GM23338 (cell line): ENCODE measurements at regions not wholly inside any gene's neighbourhood (a gene's known extent, or its start where the extent isn't known, plus 50 kb on each side); places are given as distances from the start of the nearest gene placed in this dataset.

Experiments used
- ATAC-seq: fragments of 200-7000 bp; cut with Tn5 transposase; 3 replicates; pipeline ENCODE4 v1.9.1; 2020
- DNase-seq: peaks from one replicate; pipeline ENCODE4 v3.0.0-alpha.2; 2015; ENCODE audit warnings: low spot score
- H2AFZ ChIP-seq: fragments of 200-600 bp; sonication (generic); 2 replicates; pipeline ENCODE4 v1.8.0; 2016; ENCODE audit warnings: antibody characterized with exemption, mild to moderate bottlenecking, moderate library complexity
- H3F3A ChIP-seq: fragments of 200-600 bp; sonication (generic); replicated peaks from 2 replicates; pipeline ENCODE4 v1.8.0; 2017; ENCODE audit warnings: antibody characterized with exemption, mixed run types, low read depth
- H3K27ac ChIP-seq: fragments of 200-600 bp; sonication (generic); 2 replicates; pipeline ENCODE4 v1.6.1; 2016; ENCODE audit warnings: low read depth
- H3K27me3 ChIP-seq: fragments of 200-600 bp; sonication (generic); 2 replicates; pipeline ENCODE4 v1.8.0; 2016; ENCODE audit warnings: mild to moderate bottlenecking, mixed run types, moderate library complexity; ENCODE audit not compliant: insufficient read depth
- H3K36me3 ChIP-seq: fragments of 200-600 bp; sonication (generic); 2 replicates; pipeline ENCODE4 v1.8.0; 2016; ENCODE audit warnings: mild to moderate bottlenecking; ENCODE audit not compliant: insufficient read depth
- H3K4me1 ChIP-seq: fragments of 200-600 bp; sonication (generic); 2 replicates; pipeline ENCODE4 v1.8.0; 2016; ENCODE audit warnings: mild to moderate bottlenecking, moderate library complexity; ENCODE audit not compliant: insufficient read depth
- H3K4me2 ChIP-seq: fragments of 200-600 bp; sonication (generic); 2 replicates; pipeline ENCODE4 v1.7.1; 2017; ENCODE audit warnings: mixed run types
- H3K4me3 ChIP-seq: fragments of 200-600 bp; sonication (generic); 2 replicates; pipeline ENCODE4 v1.6.1; 2016; ENCODE audit warnings: mixed run types
- H3K79me2 ChIP-seq: fragments of 200-600 bp; sonication (generic); replicated peaks from 2 replicates; pipeline ENCODE4 v1.8.0; 2017; ENCODE audit warnings: mild to moderate bottlenecking; ENCODE audit not compliant: insufficient read depth
- H3K9me2 ChIP-seq: fragments of 200-600 bp; sonication (generic); 2 replicates; pipeline ENCODE4 v1.8.0; 2017; ENCODE audit not compliant: insufficient read depth
- H4K20me1 ChIP-seq: fragments of 200-600 bp; sonication (generic); replicated peaks from 2 replicates; pipeline ENCODE4 v1.8.0; 2017; ENCODE audit warnings: mild to moderate bottlenecking; ENCODE audit not compliant: insufficient read depth
- H3K27ac Mint-ChIP-seq: 2 replicates; pipeline ENCODE4 v1.8.0; 2020; ENCODE audit warnings: inconsistent platforms, mild to moderate bottlenecking, moderate library complexity, mixed read lengths
- H3K27me3 Mint-ChIP-seq: 3 replicates; pipeline ENCODE4 v1.8.0; 2022; ENCODE audit warnings: low read depth, mild to moderate bottlenecking, moderate library complexity, mixed read lengths, inconsistent platforms; ENCODE audit not compliant: insufficient read depth, poor library complexity
- H3K36me3 Mint-ChIP-seq: 3 replicates; pipeline ENCODE4 v1.8.0; 2021; ENCODE audit warnings: low read depth, mild to moderate bottlenecking, inconsistent platforms, moderate library complexity, mixed read lengths
- H3K4me1 Mint-ChIP-seq: 3 replicates; pipeline ENCODE4 v1.8.0; 2020; ENCODE audit warnings: mild to moderate bottlenecking, inconsistent platforms, mixed read lengths
- H3K4me3 Mint-ChIP-seq: 3 replicates; pipeline ENCODE4 v1.8.0; 2021; ENCODE audit warnings: moderate library complexity, mild to moderate bottlenecking, inconsistent platforms, mixed read lengths
- H3K9me3 Mint-ChIP-seq: 3 replicates; pipeline ENCODE4 v1.8.0; 2020; ENCODE audit warnings: moderate library complexity, mild to moderate bottlenecking, inconsistent platforms, mixed read lengths
- CREB1 ChIP-seq: fragments of 250-450 bp; sonication (Bioruptor Pico); IDR thresholded peaks from 2 replicates; pipeline ENCODE4 v1.5.0; 2020; ENCODE audit warnings: low read depth, mild to moderate bottlenecking, moderate library complexity
- EZH2 ChIP-seq: fragments of 200-600 bp; sonication (generic); IDR thresholded peaks from one replicate; pipeline ENCODE4 v1.8.0; 2017; ENCODE audit warnings: antibody characterized with exemption, mild to moderate bottlenecking, low read depth; ENCODE audit not compliant: unreplicated experiment
- EZH2phosphoT487 ChIP-seq: fragments of 200-600 bp; sonication (generic); IDR thresholded peaks from one replicate; pipeline ENCODE4 v1.8.1; 2018; ENCODE audit warnings: antibody characterized with exemption; ENCODE audit not compliant: unreplicated experiment
- JUNB ChIP-seq: IDR thresholded peaks from one replicate; pipeline ENCODE4 v1.6.1; 2016; ENCODE audit warnings: antibody characterized with exemption; ENCODE audit not compliant: unreplicated experiment
- NANOG ChIP-seq: IDR thresholded peaks from 2 replicates; pipeline ENCODE4 v1.6.1; 2016; ENCODE audit warnings: antibody characterized with exemption, borderline replicate concordance
- POLR2AphosphoS5 ChIP-seq: IDR thresholded peaks from 2 replicates; pipeline ENCODE4 v1.6.1; 2016; ENCODE audit warnings: antibody characterized with exemption, low read depth
- REST ChIP-seq: IDR thresholded peaks from one replicate; pipeline ENCODE4 v1.6.1; 2018; ENCODE audit warnings: antibody characterized with exemption; ENCODE audit not compliant: unreplicated experiment
- STAT1 ChIP-seq: IDR thresholded peaks from one replicate; pipeline ENCODE4 v1.6.1; 2016; ENCODE audit warnings: antibody characterized with exemption; ENCODE audit not compliant: unreplicated experiment
- ZNF114 ChIP-seq: fragments of 250-450 bp; sonication (Bioruptor Pico); IDR thresholded peaks from 2 replicates; pipeline ENCODE4 v1.5.0; 2020; ENCODE audit warnings: mild to moderate bottlenecking, moderate library complexity
- ZNF331 ChIP-seq: fragments of 250-450 bp; sonication (Bioruptor Pico); IDR thresholded peaks from 2 replicates; pipeline ENCODE4 v1.5.0; 2020; ENCODE audit warnings: low read depth, mild to moderate bottlenecking, moderate library complexity
- TF ChIP-seq, protein P1 (sequence below): fragments of 250-450 bp; sonication (Bioruptor Pico); IDR thresholded peaks from 2 replicates; pipeline ENCODE4 v1.5.0; 2020; ENCODE audit warnings: mild to moderate bottlenecking, moderate library complexity
- TF ChIP-seq, protein P2 (sequence below): IDR thresholded peaks from 2 replicates; pipeline ENCODE4 v1.6.1; 2016; ENCODE audit warnings: antibody characterized with exemption
- TF ChIP-seq, protein P3 (sequence below), 2 experiments: fragments of 200-600 bp in 1 of 2; sonication (generic) in 1 of 2; conservative IDR thresholded peaks; 2 replicates each; pipeline versions ENCODE4 v1.5.1 to v1.6.1; 2016 to 2017; ENCODE audit warnings: antibody characterized with exemption in 2 of 2, low read depth in 2 of 2, mild to moderate bottlenecking in 2 of 2, moderate library complexity in 1 of 2

DNA sequence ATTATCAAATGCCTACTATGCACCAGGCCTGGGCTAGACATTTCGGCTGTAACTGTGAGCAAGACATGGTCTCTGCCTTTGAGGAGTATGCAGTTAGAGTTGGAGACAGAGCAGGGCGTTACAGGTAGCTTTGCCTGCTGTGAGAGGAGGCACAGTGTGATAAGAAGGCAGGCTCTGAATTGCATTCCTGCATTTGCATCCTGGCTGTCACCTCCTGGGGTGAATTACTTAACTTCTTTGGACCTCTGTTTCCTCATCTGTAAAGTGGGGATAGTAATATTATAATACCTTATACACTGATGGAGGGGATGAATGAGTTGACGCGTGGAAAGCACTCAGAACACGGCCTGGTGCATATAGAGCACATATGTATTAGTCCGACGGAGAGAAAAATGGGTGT, 118.1 kb upstream of the ARHGAP20 start:
- H3K4me2 ChIP-seq, result no peak overlapping the region
- DNase-seq, result peak; percentile 64

More for the DNA sequence above, 118.1 kb upstream of the ARHGAP20 start:
- Mint-ChIP-seq H3K27me3 (no peaks in the 10 kb centered on the region), H3K36me3 (no peaks in the 10 kb centered on the region), H3K4me1 (peaks cover 19% of the 10 kb centered on the region), H3K4me3 (no peak overlapping the region), H3K27ac (no peak overlapping the region), H3K9me3 (no peaks in the 10 kb centered on the region)
- no peak for TF ChIP-seq CREB1 (CRISPR knock-in tag)
- TF ChIP-seq, protein P1, sequence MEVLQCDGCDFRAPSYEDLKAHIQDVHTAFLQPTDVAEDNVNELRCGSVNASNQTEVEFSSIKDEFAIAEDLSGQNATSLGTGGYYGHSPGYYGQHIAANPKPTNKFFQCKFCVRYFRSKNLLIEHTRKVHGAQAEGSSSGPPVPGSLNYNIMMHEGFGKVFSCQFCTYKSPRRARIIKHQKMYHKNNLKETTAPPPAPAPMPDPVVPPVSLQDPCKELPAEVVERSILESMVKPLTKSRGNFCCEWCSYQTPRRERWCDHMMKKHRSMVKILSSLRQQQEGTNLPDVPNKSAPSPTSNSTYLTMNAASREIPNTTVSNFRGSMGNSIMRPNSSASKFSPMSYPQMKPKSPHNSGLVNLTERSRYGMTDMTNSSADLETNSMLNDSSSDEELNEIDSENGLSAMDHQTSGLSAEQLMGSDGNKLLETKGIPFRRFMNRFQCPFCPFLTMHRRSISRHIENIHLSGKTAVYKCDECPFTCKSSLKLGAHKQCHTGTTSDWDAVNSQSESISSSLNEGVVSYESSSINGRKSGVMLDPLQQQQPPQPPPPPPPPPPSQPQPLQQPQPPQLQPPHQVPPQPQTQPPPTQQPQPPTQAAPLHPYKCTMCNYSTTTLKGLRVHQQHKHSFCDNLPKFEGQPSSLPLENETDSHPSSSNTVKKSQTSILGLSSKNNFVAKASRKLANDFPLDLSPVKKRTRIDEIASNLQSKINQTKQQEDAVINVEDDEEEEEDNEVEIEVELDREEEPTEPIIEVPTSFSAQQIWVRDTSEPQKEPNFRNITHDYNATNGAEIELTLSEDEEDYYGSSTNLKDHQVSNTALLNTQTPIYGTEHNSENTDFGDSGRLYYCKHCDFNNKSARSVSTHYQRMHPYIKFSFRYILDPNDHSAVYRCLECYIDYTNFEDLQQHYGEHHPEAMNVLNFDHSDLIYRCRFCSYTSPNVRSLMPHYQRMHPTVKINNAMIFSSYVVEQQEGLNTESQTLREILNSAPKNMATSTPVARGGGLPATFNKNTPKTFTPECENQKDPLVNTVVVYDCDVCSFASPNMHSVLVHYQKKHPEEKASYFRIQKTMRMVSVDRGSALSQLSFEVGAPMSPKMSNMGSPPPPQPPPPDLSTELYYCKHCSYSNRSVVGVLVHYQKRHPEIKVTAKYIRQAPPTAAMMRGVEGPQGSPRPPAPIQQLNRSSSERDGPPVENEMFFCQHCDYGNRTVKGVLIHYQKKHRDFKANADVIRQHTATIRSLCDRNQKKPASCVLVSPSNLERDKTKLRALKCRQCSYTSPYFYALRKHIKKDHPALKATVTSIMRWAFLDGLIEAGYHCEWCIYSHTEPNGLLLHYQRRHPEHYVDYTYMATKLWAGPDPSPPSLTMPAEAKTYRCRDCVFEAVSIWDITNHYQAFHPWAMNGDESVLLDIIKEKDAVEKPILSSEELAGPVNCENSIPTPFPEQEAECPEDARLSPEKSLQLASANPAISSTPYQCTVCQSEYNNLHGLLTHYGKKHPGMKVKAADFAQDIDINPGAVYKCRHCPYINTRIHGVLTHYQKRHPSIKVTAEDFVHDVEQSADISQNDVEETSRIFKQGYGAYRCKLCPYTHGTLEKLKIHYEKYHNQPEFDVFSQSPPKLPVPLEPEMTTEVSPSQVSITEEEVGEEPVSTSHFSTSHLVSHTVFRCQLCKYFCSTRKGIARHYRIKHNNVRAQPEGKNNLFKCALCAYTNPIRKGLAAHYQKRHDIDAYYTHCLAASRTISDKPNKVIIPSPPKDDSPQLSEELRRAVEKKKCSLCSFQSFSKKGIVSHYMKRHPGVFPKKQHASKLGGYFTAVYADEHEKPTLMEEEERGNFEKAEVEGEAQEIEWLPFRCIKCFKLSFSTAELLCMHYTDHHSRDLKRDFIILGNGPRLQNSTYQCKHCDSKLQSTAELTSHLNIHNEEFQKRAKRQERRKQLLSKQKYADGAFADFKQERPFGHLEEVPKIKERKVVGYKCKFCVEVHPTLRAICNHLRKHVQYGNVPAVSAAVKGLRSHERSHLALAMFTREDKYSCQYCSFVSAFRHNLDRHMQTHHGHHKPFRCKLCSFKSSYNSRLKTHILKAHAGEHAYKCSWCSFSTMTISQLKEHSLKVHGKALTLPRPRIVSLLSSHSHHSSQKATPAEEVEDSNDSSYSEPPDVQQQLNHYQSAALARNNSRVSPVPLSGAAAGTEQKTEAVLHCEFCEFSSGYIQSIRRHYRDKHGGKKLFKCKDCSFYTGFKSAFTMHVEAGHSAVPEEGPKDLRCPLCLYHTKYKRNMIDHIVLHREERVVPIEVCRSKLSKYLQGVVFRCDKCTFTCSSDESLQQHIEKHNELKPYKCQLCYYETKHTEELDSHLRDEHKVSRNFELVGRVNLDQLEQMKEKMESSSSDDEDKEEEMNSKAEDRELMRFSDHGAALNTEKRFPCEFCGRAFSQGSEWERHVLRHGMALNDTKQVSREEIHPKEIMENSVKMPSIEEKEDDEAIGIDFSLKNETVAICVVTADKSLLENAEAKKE (CRISPR knock-in tag), result no peak
- TF ChIP-seq NANOG, result no peak
- TF ChIP-seq ZNF114 (CRISPR knock-in tag), result no peak
- no peak for TF ChIP-seq STAT1
- no peak for TF ChIP-seq REST
- TF ChIP-seq, protein P2, sequence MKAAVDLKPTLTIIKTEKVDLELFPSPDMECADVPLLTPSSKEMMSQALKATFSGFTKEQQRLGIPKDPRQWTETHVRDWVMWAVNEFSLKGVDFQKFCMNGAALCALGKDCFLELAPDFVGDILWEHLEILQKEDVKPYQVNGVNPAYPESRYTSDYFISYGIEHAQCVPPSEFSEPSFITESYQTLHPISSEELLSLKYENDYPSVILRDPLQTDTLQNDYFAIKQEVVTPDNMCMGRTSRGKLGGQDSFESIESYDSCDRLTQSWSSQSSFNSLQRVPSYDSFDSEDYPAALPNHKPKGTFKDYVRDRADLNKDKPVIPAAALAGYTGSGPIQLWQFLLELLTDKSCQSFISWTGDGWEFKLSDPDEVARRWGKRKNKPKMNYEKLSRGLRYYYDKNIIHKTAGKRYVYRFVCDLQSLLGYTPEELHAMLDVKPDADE, result no peak
- TF ChIP-seq ZNF331 (CRISPR knock-in tag), result no peak
- no peak for TF ChIP-seq EZH2
- TF ChIP-seq, protein P3, sequence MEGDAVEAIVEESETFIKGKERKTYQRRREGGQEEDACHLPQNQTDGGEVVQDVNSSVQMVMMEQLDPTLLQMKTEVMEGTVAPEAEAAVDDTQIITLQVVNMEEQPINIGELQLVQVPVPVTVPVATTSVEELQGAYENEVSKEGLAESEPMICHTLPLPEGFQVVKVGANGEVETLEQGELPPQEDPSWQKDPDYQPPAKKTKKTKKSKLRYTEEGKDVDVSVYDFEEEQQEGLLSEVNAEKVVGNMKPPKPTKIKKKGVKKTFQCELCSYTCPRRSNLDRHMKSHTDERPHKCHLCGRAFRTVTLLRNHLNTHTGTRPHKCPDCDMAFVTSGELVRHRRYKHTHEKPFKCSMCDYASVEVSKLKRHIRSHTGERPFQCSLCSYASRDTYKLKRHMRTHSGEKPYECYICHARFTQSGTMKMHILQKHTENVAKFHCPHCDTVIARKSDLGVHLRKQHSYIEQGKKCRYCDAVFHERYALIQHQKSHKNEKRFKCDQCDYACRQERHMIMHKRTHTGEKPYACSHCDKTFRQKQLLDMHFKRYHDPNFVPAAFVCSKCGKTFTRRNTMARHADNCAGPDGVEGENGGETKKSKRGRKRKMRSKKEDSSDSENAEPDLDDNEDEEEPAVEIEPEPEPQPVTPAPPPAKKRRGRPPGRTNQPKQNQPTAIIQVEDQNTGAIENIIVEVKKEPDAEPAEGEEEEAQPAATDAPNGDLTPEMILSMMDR (conservative IDR thresholded peaks at IDR 0.05; ENCODE audit: low read depth in 2 of 2), result no peak
- no peak for TF ChIP-seq EZH2phosphoT487
- no peak for TF ChIP-seq POLR2AphosphoS5
- no peak for TF ChIP-seq JUNB
- no peak overlapping the region for H3K4me3 ChIP-seq
- H3K27ac ChIP-seq, result no peak overlapping the region
- peaks cover 4% of the 10 kb centered on the region; the same call in 1 of the 2 replicates for H3K9me2 ChIP-seq
- peaks cover 3% of the 10 kb centered on the region for H3K4me1 ChIP-seq
- H3F3A ChIP-seq, result no peaks in the 10 kb centered on the region
- H3K27me3 ChIP-seq, result no peaks in the 10 kb centered on the region
- ATAC-seq, result peak; percentile 84
- no peaks in the 10 kb centered on the region for H3K79me2 ChIP-seq
- no peaks in the 10 kb centered on the region for H4K20me1 ChIP-seq
- no peak overlapping the region for H2AFZ ChIP-seq
- H3K36me3 ChIP-seq, result no peaks in the 10 kb centered on the region
